ENCODE measurements at regions not wholly inside any gene's neighbourhood (a gene's known extent, or its start where the extent isn't known, plus 50 kb on each side); places are given as distances from the start of the nearest gene placed in this dataset.

DNA sequence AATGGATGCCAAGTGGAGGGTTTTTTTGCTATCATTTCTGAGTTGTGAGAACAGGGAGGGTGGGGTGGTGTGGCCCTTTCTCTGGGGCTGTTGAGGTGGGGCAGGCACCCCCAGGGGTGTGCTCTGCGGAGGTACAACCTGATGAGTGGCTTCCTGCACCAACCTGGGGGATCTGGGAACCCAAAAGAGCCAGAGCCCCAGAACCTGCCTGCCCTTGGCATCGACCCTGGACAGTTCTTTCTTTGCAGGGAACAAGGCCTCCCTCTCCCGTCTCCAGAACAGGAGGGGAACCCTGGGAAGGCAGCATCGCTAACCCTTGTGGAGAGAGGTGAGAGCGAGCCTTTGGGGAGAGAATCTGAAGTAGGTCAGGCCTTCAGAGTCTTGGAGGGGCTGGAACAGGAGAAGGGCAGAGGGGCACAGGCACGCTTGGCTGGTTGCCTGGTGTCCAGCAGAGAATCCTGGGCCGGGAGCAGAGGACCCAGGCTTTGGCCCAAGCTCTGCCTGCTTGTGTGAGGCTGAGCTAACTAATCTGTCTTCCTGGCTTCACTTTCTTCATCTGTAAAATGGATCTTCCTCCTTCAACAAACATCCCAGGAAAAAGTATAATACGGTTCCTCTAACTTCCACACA, 84.9 kb downstream of the RHOB start:
- Mint-ChIP-seq H3K36me3 (ENCODE audit: insufficient read depth) (no peaks in the 10 kb centered on the region), H3K4me3 (no peak overlapping the region), H3K4me1 (ENCODE audit: low read depth) (no peaks in the 10 kb centered on the region), H3K27me3 (ENCODE audit: low read depth) (peaks cover 4% of the 10 kb centered on the region), H3K9me3 (no peaks in the 10 kb centered on the region)
- no peak for DNase-seq
- ATAC-seq: no peak

GRCh38 chr2:20532634-20533437, 86.0 kb downstream of the RHOB start:
- ATAC-seq (no peak), DNase-seq (no peak)
- Mint-ChIP-seq H3K36me3 (ENCODE audit: insufficient read depth) (no peaks in the 10 kb centered on the region), H3K27me3 (ENCODE audit: low read depth) (peaks cover 4% of the 10 kb centered on the region), H3K4me1 (ENCODE audit: low read depth) (no peaks in the 10 kb centered on the region), H3K4me3 (no peak overlapping the region), H3K9me3 (no peaks in the 10 kb centered on the region)

DNA sequence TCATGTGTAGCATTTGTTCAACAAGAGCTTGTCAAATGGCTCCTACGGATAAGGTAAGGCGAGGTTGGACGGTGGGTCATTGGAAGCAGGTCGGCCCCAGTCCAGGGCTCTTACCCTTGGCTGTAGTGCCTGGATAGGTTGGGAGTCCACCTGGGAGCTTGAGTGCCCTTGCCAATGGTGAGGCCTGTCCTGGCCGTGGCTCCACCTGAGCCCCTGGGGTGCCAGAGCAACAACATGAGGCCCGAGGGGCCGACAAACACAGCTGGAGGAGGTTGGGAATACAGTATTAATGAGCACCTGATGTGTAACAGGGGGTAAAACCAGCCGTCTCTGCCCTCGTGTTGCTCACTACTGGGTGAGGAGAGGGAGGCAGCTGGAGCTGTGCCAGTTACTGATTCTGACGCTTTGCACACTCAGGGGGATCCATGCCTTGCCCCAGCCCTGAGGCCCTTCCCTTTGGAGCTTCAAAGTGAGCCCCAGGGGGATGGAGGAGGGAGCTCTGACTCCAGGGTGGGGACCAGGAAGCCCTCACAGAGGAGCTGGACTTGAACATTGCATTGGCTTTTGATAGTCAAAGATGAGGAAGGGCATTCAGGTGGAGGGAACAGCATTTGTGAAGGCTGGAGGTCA, 87.2 kb downstream of the RHOB start:
- ATAC-seq (no peak), DNase-seq (no peak)
- no peaks in the 10 kb centered on the region for H3K4me1 Mint-ChIP-seq (ENCODE audit: low read depth)
- no peak overlapping the region for H3K4me3 Mint-ChIP-seq
- no peaks in the 10 kb centered on the region for H3K9me3 Mint-ChIP-seq
- H3K36me3 Mint-ChIP-seq (ENCODE audit: insufficient read depth): no peaks in the 10 kb centered on the region
- H3K27me3 Mint-ChIP-seq (ENCODE audit: low read depth): peaks cover 4% of the 10 kb centered on the region

GRCh38 chr2:20534913-20535801, 88.3 kb downstream of the RHOB start:
- Mint-ChIP-seq H3K9me3 (no peaks in the 10 kb centered on the region), H3K4me1 (ENCODE audit: low read depth) (no peaks in the 10 kb centered on the region), H3K4me3 (no peak overlapping the region), H3K27me3 (ENCODE audit: low read depth) (peaks cover 4% of the 10 kb centered on the region), H3K36me3 (ENCODE audit: insufficient read depth) (no peaks in the 10 kb centered on the region)
- DNase-seq (no peak), ATAC-seq (no peak)

- DNase-seq (no peak), ATAC-seq (no peak)
- Mint-ChIP-seq H3K27me3 (ENCODE audit: low read depth) (peaks cover 4% of the 10 kb centered on the region), H3K36me3 (ENCODE audit: insufficient read depth) (no peaks in the 10 kb centered on the region), H3K4me1 (ENCODE audit: low read depth) (no peaks in the 10 kb centered on the region), H3K4me3 (no peak overlapping the region), H3K9me3 (no peaks in the 10 kb centered on the region)
These were observed 89.9 kb downstream of the RHOB start for GRCh38 chr2:20536619-20537422.

GRCh38 chr2:20537423-20538307, 90.8 kb downstream of the RHOB start:
- Mint-ChIP-seq H3K36me3 (ENCODE audit: insufficient read depth) (no peaks in the 10 kb centered on the region), H3K9me3 (no peaks in the 10 kb centered on the region), H3K4me3 (no peak overlapping the region), H3K4me1 (ENCODE audit: low read depth) (no peaks in the 10 kb centered on the region), H3K27me3 (ENCODE audit: low read depth) (peaks cover 4% of the 10 kb centered on the region)
- no peak for DNase-seq
- ATAC-seq: no peak

DNA sequence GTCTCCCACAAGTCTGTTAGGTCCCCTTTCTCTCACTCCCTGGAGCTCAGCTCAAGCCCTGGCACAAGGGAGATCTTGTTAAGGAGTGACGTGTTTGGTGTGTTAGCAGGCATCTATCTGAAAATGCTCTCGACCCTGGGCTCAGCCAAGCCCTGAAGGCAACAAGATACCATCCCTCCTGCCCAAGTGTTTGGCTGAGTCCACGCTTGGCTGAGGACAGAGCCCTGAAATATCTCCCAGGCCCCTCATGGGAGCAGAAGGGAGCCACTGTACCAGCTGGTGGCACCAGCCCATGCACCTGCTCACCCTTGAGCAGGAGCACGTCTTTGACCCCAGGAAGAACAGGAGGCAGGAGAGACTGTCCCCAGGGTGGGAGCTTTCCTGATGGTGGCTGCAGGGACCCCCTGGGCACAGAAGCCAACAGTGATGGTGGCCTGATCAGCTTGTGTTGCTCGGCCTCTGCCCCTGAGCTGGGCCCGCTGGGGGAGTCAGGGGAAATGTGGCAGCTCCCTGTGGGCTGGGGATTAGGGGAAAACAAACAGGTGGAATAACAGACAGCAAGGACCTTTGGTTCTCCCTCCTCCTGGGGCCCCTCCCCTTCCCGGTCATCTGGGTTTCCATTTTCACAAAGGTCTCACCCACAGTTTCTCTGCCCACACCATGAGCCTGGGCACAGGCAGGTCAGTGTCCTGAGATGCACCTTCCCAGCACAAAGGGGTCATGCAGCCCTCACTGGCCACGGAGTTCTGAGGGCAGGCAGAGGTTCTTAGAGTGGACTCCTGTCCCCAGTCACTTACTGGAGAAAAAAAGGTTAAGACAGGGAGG, 91.6 kb downstream of the RHOB start:
- Mint-ChIP-seq H3K36me3 (ENCODE audit: insufficient read depth) (no peaks in the 10 kb centered on the region), H3K9me3 (no peaks in the 10 kb centered on the region), H3K4me3 (no peak overlapping the region), H3K27me3 (ENCODE audit: low read depth) (peaks cover 4% of the 10 kb centered on the region), H3K4me1 (ENCODE audit: low read depth) (no peaks in the 10 kb centered on the region)
- DNase-seq: no peak
- ATAC-seq: peak in 1 of 2 donors; percentile 3

GRCh38 chr2:20539133-20539719, 92.4 kb downstream of the RHOB start:
- Mint-ChIP-seq H3K36me3 (ENCODE audit: insufficient read depth) (no peaks in the 10 kb centered on the region), H3K27me3 (ENCODE audit: low read depth) (peaks cover 4% of the 10 kb centered on the region), H3K9me3 (no peaks in the 10 kb centered on the region), H3K4me3 (no peak overlapping the region), H3K4me1 (ENCODE audit: low read depth) (no peaks in the 10 kb centered on the region)
- ATAC-seq (no peak), DNase-seq (no peak)

DNA sequence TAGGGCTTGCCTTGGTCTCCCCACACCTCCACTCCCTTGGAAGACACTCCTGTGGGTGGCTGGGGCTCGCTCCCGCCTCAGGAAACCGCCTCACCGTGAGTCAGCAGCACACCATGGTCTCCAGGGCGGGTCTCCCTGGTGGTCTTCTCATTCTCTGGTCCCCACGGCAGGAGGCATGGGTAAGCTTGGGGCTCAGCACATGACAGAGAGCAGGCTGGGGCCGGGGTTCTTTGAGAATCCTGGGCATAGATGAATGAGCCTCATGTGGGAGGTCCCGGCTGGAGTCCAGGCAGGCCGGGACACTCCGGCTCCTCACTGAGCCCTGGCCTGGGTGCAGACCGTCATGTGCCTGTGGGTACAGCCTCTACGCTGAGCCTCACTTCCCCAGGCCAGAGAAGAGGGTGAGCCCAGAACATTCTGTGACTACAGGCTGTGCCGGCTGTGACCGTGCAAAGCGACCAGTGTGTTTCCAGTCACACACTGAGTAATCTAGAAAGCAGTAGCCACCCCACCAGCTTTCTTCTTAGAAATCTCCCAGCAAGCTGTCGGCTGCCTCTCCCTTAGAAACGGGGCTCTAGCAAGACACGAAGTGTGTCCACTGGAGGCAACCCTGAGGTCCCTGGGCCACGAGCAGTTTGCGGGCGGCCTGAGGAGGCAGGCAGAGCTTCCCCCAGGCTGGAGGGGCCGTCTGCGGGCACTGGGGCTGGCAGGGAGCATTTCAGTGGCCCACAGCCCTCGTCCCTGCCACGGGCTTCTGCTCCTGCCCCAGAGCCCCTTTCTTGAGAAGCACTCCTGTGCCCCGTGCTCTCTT, 93.1 kb downstream of the RHOB start:
- Mint-ChIP-seq H3K4me3 (no peak overlapping the region), H3K36me3 (ENCODE audit: insufficient read depth) (no peaks in the 10 kb centered on the region), H3K9me3 (no peaks in the 10 kb centered on the region), H3K27me3 (ENCODE audit: low read depth) (no peaks in the 10 kb centered on the region), H3K4me1 (ENCODE audit: low read depth) (no peaks in the 10 kb centered on the region)
- DNase-seq (no peak), ATAC-seq (no peak)

GRCh38 chr2:20540587-20541293, 93.9 kb downstream of the RHOB start:
- H3K27me3 Mint-ChIP-seq (ENCODE audit: low read depth): no peaks in the 10 kb centered on the region
- H3K36me3 Mint-ChIP-seq (ENCODE audit: insufficient read depth): no peaks in the 10 kb centered on the region
- DNase-seq (no peak), ATAC-seq (no peak)
- no peaks in the 10 kb centered on the region for H3K4me1 Mint-ChIP-seq (ENCODE audit: low read depth)
- no peaks in the 10 kb centered on the region for H3K9me3 Mint-ChIP-seq
- no peak overlapping the region for H3K4me3 Mint-ChIP-seq

DNA sequence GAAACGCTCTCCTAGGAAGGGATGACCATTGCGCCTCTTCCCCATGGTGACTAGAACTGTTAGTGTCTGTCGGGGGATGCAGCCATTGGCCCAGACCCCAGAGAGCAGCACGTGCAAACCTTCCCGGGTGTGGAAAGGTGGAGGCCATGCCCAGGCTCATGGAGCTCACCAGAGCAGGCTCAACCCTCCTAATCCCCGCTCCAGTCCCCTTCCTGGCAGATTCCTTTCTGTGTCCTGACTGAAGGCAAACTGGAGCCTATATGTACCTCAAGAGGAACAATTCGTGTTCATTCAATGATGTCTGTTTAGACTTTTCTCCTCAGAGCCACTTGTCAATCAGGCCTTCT, 94.4 kb downstream of the RHOB start:
- H3K27me3 Mint-ChIP-seq (ENCODE audit: low read depth): no peaks in the 10 kb centered on the region
- no peaks in the 10 kb centered on the region for H3K36me3 Mint-ChIP-seq (ENCODE audit: insufficient read depth)
- no peak overlapping the region for H3K4me3 Mint-ChIP-seq
- ATAC-seq: no peak
- DNase-seq: no peak
- H3K9me3 Mint-ChIP-seq: no peaks in the 10 kb centered on the region
- no peaks in the 10 kb centered on the region for H3K4me1 Mint-ChIP-seq (ENCODE audit: low read depth)
